ENCODE measurements at regions not wholly inside any gene's neighbourhood (a gene's known extent, or its start where the extent isn't known, plus 50 kb on each side); places are given as distances from the start of the nearest gene placed in this dataset.

DNA sequence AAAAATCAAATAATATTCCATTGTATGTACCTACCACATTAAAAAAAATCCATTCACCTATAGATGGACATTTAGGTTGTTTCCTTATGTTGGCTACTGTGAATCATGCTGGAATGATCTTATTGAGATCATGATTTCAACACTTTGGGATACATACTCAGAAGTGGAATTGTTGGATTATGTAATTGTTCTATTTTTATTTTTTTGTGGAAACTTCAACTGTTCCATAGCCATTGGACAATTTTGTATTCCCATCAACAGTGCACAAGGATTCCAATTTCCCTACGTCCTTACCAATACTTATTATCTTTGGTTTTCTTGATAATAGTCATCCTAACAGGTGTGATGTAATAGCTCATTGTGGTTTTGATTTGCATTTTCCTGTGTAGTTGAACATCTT is 834.0 kb downstream of the MAFB start:
- intact Hi-C loops (cut with DNase I, micrococcal nuclease): no loop called here
- no peak for ATAC-seq
- TF ChIP-seq, protein P1, sequence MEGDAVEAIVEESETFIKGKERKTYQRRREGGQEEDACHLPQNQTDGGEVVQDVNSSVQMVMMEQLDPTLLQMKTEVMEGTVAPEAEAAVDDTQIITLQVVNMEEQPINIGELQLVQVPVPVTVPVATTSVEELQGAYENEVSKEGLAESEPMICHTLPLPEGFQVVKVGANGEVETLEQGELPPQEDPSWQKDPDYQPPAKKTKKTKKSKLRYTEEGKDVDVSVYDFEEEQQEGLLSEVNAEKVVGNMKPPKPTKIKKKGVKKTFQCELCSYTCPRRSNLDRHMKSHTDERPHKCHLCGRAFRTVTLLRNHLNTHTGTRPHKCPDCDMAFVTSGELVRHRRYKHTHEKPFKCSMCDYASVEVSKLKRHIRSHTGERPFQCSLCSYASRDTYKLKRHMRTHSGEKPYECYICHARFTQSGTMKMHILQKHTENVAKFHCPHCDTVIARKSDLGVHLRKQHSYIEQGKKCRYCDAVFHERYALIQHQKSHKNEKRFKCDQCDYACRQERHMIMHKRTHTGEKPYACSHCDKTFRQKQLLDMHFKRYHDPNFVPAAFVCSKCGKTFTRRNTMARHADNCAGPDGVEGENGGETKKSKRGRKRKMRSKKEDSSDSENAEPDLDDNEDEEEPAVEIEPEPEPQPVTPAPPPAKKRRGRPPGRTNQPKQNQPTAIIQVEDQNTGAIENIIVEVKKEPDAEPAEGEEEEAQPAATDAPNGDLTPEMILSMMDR (IDR thresholded peaks at IDR 0.05): no peak

DNA sequence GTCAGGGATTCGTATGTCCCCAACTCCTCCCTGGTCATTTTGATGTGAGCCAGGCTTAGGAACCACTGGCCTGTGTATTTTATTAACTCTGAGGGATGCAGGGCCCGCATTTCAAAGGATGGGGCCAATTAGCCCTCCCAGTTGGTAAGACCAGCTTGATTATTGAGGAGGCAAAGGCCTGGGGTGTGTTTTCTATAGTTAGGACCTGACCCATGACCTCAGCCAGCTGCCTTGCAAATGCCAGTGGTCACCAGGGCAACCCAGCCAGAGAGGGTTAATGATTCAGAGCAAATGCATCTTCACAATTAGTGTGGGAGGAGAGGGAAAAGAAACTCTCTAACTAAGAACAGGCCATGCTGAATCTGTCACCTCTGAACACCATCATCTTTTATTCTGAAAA is 835.4 kb downstream of the MAFB start:
- TF ChIP-seq, protein P1 (IDR thresholded peaks at IDR 0.05): no peak
- no peaks in the 10 kb centered on the region for H3K9me3 ChIP-seq
- H3K36me3 ChIP-seq (ENCODE audit: low read depth): no peaks in the 10 kb centered on the region
- no peak overlapping the region for H3K4me3 ChIP-seq
- H3K4me1 ChIP-seq (ENCODE audit: low read depth): no peaks in the 10 kb centered on the region
- no peak for DNase-seq
- ATAC-seq: no peak
- intact Hi-C loops (cut with DNase I, micrococcal nuclease): no loop called here

More for the DNA sequence above, 834.0 kb downstream of the MAFB start:
- DNase-seq: no peak
- Histone ChIP-seq H3K9me3 (no peaks in the 10 kb centered on the region), H3K4me3 (no peak overlapping the region), H3K4me1 (ENCODE audit: low read depth) (no peaks in the 10 kb centered on the region), H3K36me3 (ENCODE audit: low read depth) (no peaks in the 10 kb centered on the region)

- no peaks in the 10 kb centered on the region for H3K4me1 ChIP-seq (ENCODE audit: low read depth)
- DNase-seq (no peak), ATAC-seq (no peak)
- H3K4me3 ChIP-seq: no peak overlapping the region
- no peaks in the 10 kb centered on the region for H3K36me3 ChIP-seq (ENCODE audit: low read depth)
- TF ChIP-seq, protein P1 (IDR thresholded peaks at IDR 0.05): no peak
- H3K9me3 ChIP-seq: no peaks in the 10 kb centered on the region
- intact Hi-C loops (cut with DNase I, micrococcal nuclease): no loop called here
Measured at GRCh38 chr20:39853050-39853449, 836.0 kb downstream of the MAFB start.

DNA sequence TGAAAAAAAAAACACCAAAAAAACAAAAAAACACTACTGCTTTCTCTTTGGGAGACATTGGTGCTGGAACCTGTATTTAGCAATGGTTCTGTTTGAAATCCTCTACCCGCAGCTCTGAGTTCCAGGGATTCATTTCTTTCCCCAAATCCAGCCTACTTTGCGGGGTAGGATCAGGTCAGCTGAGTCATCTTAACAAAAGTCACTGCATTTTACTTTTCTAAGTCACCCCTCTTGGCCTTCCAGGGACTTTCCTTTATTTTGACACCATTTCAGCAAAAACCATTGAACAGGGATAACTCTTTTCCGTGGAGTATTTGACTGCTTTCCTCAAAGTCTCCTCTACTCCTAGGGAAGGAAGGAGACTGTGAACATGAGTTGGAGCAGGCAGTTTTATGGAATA is 837.6 kb downstream of the MAFB start:
- intact Hi-C loops (cut with DNase I, micrococcal nuclease): no loop called here
- DNase-seq: no peak
- no peak overlapping the region for H3K4me3 ChIP-seq
- no peaks in the 10 kb centered on the region for H3K36me3 ChIP-seq (ENCODE audit: low read depth)
- TF ChIP-seq, protein P1 (IDR thresholded peaks at IDR 0.05): no peak
- H3K9me3 ChIP-seq: no peaks in the 10 kb centered on the region
- ATAC-seq: no peak
- no peaks in the 10 kb centered on the region for H3K4me1 ChIP-seq (ENCODE audit: low read depth)

DNA sequence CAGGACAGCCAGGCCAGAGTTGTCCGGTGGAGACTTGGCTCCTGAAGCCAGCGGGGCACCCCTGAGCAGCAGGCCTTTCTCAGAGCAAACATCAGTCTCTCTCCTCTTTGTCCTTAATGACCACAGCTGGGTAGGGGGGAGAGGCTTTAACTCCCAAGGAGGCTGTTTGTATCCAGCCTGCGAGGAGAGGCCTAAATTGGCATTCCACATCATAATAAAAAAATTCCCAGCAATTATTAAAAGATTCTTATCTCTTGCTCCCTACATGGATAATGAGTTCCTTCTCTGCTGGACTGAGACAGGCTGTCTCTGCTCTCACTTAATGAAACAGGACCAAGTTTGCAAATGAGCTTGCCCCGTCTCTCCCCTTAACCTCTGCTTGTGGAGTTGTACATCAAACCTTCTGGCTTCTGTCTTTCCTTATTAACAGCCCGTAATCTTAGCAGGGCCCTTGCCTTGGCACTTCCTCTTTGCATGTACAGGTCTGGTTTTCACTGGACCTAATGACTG is 838.2 kb downstream of the MAFB start:
- H3K36me3 ChIP-seq (ENCODE audit: low read depth): no peaks in the 10 kb centered on the region
- no peak for ATAC-seq
- DNase-seq: no peak
- H3K4me1 ChIP-seq (ENCODE audit: low read depth): no peaks in the 10 kb centered on the region
- intact Hi-C loops (cut with DNase I, micrococcal nuclease): no loop called here
- no peaks in the 10 kb centered on the region for H3K9me3 ChIP-seq
- H3K4me3 ChIP-seq: no peak overlapping the region
- TF ChIP-seq, protein P1 (IDR thresholded peaks at IDR 0.05): no peak

- no peak for ATAC-seq
- TF ChIP-seq, protein P1 (IDR thresholded peaks at IDR 0.05): no peak
- no peaks in the 10 kb centered on the region for H3K4me1 ChIP-seq (ENCODE audit: low read depth)
- H3K9me3 ChIP-seq: no peaks in the 10 kb centered on the region
- no peaks in the 10 kb centered on the region for H3K36me3 ChIP-seq (ENCODE audit: low read depth)
- no peak overlapping the region for H3K4me3 ChIP-seq
- intact Hi-C loops (cut with DNase I, micrococcal nuclease): no loop called here
- no peak for DNase-seq
Measured at GRCh38 chr20:39850246-39850645, 838.8 kb downstream of the MAFB start.
